CD4-positive, alpha-beta T cell (primary cell): ENCODE measurements at regions not wholly inside any gene's neighbourhood (a gene's known extent, or its start where the extent isn't known, plus 50 kb on each side); places are given as distances from the start of the nearest gene placed in this dataset. TPM values are rescaled to one million over a fixed set of nuclear protein-coding genes. Genes with fewer than 3 reads are reported as not detected.
A peak's percentile ranks its signal among the peaks of the same experiment; 100 is the strongest.
"Not testable (repeated sequence)": the region's sequence is repeated elsewhere in the genome, so short reads cannot be mapped to it uniquely, and the experiment has no call there.

Source experiments
- ATAC-seq: fragments of 200-7000 bp; cut with Tn5 transposase; one replicate; pipeline ENCODE4 v1.10.0; 2022; ENCODE audit warnings: mild to moderate bottlenecking; ENCODE audit not compliant: poor library complexity
- CTCF ChIA-PET: fragments of 350-600 bp; sonication (Branson Sonifier 250); formaldehyde crosslinking; loops from one replicate; lab custom pipeline; 2021; ENCODE audit warnings: antibody characterized with exemption, inconsistent platforms; lab: Charles Lee
- POLR2A ChIA-PET: fragments of 350-600 bp; sonication (Branson Sonifier 250); formaldehyde crosslinking; loops from one replicate; lab custom pipeline; 2021; ENCODE audit warnings: antibody characterized with exemption, inconsistent platforms; lab: Charles Lee
- DNase-seq, 14 experiments: peaks; one replicate each; pipeline ENCODE4 v3.0.0-alpha.2; 2013 to 2020; ENCODE audit warnings: mixed read lengths in 2 of 14
- H3K27ac ChIP-seq, 2 donors: one replicate each; pipeline versions ENCODE4 v1.5.1 to v1.7.0; 2013; ENCODE audit warnings: low read length in 2 of 2, low read depth in 1 of 2, mild to moderate bottlenecking in 1 of 2
- H3K27me3 ChIP-seq, 2 experiments: 1 replicate in 1 of 2; 2 replicates in 1 of 2; pipeline versions ENCODE4 v1.6.1 to v1.7.0; 2013; ENCODE audit warnings: low read length in 2 of 2, control low read depth in 1 of 2, mild to moderate bottlenecking in 1 of 2, moderate library complexity in 1 of 2; ENCODE audit not compliant: insufficient read depth in 2 of 2, control insufficient read depth in 1 of 2
- H3K36me3 ChIP-seq: one replicate; pipeline ENCODE4 v1.6.1; 2013; ENCODE audit warnings: low read length, control low read depth; ENCODE audit not compliant: insufficient read depth
- H3K4me1 ChIP-seq: one replicate; pipeline ENCODE4 v1.6.1; 2013; ENCODE audit warnings: low read length, control low read depth; ENCODE audit not compliant: insufficient read depth
- H3K4me3 ChIP-seq: one replicate; pipeline ENCODE4 v1.5.1; 2013; ENCODE audit warnings: mild to moderate bottlenecking, low read length, moderate library complexity
- H3K9me3 ChIP-seq, 2 experiments: 1 replicate in 1 of 2; 2 replicates in 1 of 2; pipeline versions ENCODE4 v1.6.1 to v1.7.0; 2013; ENCODE audit warnings: low read length in 2 of 2, mild to moderate bottlenecking in 2 of 2, control low read depth in 1 of 2, moderate library complexity in 1 of 2; ENCODE audit not compliant: control insufficient read depth in 1 of 2, insufficient read depth in 1 of 2
- H3K27ac Mint-ChIP-seq: one replicate; pipeline ENCODE4 v1.8.0; 2020; ENCODE audit warnings: mixed read lengths
- H3K27me3 Mint-ChIP-seq: one replicate; pipeline ENCODE4 v1.8.0; 2021; ENCODE audit warnings: mixed read lengths
- H3K36me3 Mint-ChIP-seq: one replicate; pipeline ENCODE4 v1.8.0; 2021; ENCODE audit warnings: low read depth, mixed read lengths
- H3K4me1 Mint-ChIP-seq: one replicate; pipeline ENCODE4 v1.8.0; 2021; ENCODE audit warnings: low read depth, mixed read lengths
- H3K4me3 Mint-ChIP-seq: one replicate; pipeline ENCODE4 v1.8.0; 2020; ENCODE audit warnings: mild to moderate bottlenecking, mixed read lengths
- H3K9me3 Mint-ChIP-seq: one replicate; pipeline ENCODE4 v1.8.0; 2020; ENCODE audit warnings: mixed read lengths
- intact Hi-C, 2 experiments: fragments of 100-400 bp; cut with DNase I in 1 of 2; cut with micrococcal nuclease in 1 of 2; formaldehyde crosslinking; loops; one replicate each; pipeline versions ENCODE4 v1.15.1 to v1.9.0; 2023 to 2025; cut with DNase I, micrococcal nuclease
- microRNA-seq: library from miRNA; unstranded; fragments of <30 nt; microRNA quantifications from one replicate; pipeline ENCODE4 v1.2.0, GENCODE V29; 2021; ENCODE audit warnings: borderline microRNAs expressed, borderline replicate concordance

- H3K27me3 ChIP-seq, intact Hi-C loops, H3K36me3 Mint-ChIP-seq, H3K4me1 ChIP-seq, H3K4me3 Mint-ChIP-seq, H3K27ac ChIP-seq, H3K27me3 Mint-ChIP-seq, H3K4me1 Mint-ChIP-seq, H3K9me3 Mint-ChIP-seq, POLR2A ChIA-PET, ATAC-seq, H3K27ac Mint-ChIP-seq, H3K36me3 ChIP-seq, H3K4me3 ChIP-seq, CTCF ChIA-PET, H3K9me3 ChIP-seq: not testable (repeated sequence)
- DNase-seq, result peak in 9 of 14 experiments; percentile 0 to 40 (median 4)
Measured at GRCh38 chr1:9941-10717, 441.3 kb downstream of the OR4F29 start.

Small RNAs in the stretch of these regions (microRNA-seq; reads per million reads assigned to microRNA genes)
- not detected for gene MIR6859-1
- gene MIR6859-2, result not detected
